Inferior parietal cortex (tissue), 1 donor: ENCODE measurements at regions not wholly inside any gene's neighbourhood (a gene's known extent, or its start where the extent isn't known, plus 50 kb on each side); places are given as distances from the start of the nearest gene placed in this dataset.

ENCODE experiments used
- DNase-seq: peaks from one replicate; pipeline ENCODE4 v3.0.0-alpha.2; 2016; ENCODE audit errors: extremely low spot score

DNA sequence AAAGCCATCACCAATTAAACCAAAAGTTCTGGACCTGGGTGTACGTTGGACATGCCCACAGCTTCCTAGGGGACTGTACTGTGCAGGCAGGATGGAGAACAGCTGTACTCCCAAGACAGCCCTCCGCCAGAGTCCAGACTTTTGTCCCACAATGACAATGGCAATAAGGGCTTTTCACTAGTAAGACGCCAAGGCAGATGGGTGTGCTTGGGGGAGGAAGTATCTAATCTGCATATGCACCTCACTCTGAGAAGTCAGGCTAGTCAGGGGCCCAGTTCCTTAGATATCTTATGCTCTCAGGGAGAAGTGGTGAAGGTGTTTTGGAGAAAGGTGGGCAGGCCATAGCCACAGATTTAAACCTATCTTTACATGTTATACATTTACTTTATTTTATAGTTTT, 85.1 kb upstream of the USP47 start:
- DNase-seq = no peak

DNA sequence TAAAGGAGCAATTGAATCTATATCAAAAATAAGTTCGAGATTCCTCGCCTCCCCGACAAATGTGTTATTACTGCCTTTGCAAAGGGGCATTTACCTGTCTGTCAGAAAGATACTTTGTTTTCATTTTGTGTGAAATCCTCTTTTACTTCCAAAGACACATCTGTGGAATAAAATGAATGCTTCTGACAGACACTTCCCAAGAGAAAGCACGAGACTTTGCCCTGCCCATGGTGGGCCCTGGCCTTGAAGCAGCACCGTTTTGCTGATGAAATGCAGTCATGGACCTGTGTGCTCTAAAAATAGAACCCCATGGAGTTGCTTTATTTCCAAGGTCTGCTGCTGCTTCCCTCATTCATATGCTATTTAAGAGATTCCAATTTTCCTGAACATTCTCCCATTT, 85.9 kb upstream of the USP47 start:
- no peak for DNase-seq

DNA sequence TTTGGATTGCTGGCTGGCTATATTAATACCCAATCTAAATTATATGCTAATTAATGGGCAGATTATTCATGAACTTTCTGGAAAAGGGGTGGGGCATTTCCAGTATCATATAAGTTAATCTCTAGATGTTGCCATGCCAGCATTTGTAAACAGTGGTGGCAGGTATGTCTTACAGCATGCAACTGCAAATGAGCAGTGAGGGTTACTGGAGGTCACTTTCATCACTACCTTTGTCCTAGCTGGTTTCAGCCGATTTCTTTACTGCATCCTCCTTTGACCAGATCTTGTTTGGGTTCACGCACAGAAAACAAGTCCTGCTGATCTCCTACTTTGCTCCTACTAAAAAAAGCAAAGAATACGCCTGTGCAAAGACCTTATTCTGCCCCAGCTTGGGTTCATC, 89.1 kb upstream of the USP47 start:
- no peak for DNase-seq

DNA sequence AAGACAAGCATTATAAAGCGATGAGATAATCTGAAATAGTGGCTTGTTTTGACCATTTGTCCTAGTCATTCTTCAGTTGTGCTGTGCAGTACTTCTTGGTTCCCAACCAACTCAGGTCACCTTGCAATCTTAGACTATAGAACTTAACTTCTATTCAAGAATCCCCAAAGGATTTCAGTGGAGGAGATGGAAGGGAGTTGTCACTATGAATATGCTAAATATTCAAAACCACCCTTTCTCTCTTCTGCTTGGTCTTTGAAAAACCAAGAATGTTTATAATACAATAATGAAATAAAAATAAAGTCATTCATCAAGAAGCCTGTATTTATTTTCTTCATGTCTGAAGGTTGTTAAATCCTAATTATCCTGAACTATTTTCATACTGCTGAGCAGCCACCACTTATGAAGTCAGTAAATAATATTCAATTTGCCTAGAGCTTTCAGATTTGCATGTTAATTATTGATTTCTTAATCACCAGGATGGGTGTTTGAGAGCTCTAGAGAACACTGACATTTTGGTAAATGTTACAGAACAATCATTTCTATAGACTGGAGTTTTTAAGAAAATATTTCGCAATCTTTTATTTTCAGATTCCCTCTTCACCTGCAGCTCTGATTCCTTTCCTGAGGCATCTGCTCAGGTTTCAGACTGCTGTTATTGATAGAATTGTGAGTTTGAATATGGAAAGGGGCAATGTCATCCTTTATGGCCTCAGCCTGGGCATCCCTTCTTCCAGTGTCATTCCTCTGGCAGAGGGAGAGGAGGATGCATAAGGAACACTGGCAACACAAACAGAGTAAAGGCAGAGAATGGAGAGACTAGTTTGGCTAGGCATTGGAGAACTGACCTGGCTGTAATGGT, 91.5 kb upstream of the USP47 start:
- no peak for DNase-seq

DNA sequence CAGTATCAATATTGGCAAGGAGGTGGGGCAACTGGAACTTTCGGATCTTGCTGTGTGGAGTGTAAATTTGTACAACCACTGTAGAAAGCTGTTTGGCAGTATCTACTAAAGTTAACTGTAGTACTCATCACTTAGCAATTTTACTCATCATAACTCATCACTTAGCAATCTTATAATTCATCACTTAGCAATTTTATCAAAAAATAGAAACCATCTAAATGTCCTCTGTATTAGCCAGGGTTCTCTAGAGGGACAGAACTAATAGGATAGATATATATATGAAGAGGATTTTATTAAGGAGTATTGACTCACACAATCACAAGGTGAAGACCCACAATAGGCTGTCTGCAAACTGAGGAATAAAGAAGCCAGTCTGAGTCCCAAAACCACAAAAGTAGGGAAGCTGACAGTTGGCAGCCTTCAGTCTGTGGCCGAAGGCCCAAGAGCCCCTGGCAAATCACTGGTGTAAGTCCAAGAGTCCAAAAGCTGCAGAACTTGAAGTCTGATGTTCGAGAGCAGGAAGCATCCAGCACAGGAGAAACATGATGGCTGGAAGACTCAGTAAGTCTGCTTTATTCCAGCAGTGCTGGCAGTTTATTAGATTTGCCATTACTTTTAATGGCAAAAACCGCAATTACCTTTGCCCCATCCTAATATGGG, 92.9 kb upstream of the USP47 start:
- no peak for DNase-seq

DNA sequence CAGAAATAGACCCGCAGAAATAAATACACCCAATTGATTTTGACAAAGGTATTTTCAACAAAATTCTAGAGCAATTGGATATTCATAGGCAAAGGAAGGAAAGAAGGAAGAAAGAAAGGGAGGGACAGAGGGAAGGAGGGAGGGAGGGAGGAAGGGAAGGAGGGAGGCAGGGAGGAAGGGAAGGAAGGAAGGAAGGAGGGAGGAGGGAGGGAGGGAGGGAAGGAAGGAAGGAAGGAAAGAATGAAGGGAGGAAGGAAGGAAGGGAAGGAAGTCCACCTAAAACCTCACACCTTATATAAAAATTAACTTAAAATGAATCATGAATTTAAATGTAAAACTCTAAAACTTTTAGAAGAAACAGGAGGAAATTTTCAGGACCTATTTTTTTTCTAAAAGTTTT, 94.2 kb upstream of the USP47 start:
- no peak for DNase-seq

DNA sequence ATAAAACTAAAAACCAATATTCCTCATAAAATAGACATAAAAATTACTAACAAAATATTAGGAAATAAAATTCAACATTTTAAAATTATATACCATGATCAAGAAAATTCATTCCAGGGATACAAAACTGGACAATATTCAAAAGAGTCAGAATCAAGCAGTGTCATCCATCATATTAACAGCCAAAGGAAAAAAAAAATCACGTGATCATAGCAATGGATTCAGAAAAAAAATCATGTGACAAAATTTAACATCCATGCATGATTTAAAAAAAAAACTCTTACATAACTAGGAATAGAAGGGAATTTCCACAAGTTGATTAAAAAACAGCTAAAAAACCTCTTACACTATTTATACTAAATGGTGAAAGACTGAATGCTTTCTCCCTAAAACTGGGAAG, 95.3 kb upstream of the USP47 start:
- no peak for DNase-seq

DNA sequence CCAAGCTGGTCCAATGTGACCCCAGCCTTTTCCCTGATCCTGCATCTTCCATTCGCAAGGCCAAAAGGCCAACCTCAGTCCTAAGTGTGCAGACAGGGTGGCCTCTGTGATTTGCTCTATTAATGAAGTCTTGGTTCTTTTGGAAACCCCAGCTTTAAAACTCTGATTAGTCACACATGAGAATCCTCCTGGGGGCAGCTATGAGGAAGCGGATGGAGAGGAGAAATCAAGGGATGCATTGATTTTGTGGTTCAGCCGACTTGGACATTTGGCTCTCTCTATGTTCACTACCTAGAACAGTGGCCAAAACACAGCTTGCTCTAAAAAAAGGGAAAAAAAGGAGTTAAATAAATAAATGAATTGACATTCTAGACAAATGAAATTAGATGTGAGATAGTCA, 98.6 kb upstream of the USP47 start:
- no peak for DNase-seq

DNA sequence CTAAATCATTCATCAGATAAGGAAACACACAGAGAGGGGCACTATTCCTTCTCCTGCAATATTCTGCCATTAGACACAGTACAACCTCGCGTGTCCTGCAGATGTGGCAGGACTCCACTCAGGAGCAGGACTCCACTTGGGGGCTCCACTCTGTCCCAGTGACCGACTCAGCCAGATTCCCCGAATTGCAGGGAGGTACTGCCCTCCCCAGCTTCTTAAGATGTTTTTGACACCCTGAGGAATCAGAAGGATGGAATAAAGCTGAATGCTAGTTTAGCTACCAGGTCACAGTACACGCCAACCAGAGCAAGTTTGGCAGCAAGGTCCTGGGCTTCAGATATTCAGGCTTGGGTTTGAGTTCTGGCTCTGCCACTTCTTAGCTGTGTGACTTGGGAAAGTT, 99.3 kb upstream of the USP47 start:
- no peak for DNase-seq

DNA sequence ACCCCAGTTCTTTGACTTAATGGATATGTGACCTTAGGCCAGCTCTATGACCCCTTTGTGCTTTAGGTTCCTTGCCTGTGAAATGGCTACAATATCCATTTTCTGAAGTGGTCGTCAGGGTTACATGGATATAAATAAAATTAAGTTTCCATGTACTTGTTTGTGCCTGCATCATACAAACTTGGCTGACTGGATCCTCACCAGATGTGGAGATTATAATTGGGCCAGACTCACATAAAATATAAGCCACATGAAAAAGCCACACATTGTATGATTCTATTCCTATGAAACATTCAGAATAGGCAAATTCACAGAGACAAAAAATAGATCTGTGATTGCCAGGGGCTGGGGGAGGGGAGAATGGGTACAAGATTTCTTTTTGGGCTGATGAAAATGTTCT, 100.9 kb upstream of the USP47 start:
- DNase-seq = no peak

DNA sequence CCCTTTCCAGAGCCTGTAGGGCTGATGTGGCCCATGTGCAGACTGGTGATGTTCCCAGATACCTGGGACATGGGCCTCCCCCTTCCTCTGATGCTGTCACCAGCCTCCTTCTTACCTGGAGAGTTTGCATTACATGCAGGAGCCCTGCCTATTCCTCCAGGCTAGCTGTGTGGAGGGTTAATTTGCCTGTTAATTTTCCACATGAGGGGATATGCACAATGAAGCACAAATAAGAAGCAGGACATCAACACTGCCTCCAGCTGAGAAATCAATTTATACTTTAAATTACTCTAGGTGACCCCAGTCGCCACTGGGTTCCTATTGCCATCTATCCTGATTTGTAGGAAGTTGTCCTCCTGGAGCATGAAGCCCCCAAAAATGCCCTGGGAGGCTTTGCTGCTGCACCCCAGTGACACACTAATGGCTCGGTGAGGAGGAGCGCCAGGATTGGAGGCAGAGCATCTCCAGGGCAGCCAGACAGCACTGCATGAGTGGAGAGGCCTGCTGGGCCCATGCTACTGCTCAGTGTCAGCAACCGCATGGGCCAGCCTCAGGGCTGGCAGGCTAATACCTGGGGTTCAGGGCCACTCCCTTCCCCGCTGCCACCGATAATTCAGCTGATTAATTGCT, 101.6 kb upstream of the USP47 start:
- DNase-seq = no peak

DNA sequence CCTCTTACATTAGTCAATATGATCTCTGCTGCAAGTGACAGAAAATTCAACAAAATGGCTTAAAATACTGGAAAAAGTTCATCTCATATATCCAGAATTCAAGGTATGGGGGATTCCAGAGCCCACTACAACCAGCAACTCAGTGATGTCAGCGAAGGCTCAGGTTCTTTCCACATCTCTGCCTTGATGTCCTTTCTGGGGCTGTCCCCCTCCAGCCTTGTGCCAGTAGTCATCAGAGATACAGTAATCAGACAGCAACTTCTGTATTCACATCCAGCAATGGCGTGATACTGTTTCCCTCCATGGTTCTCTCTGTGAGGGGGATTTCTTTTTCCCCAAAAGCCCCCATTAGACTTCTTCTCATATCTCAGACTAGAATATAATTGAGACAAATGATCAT, 103.4 kb upstream of the USP47 start:
- DNase-seq = no peak

DNA sequence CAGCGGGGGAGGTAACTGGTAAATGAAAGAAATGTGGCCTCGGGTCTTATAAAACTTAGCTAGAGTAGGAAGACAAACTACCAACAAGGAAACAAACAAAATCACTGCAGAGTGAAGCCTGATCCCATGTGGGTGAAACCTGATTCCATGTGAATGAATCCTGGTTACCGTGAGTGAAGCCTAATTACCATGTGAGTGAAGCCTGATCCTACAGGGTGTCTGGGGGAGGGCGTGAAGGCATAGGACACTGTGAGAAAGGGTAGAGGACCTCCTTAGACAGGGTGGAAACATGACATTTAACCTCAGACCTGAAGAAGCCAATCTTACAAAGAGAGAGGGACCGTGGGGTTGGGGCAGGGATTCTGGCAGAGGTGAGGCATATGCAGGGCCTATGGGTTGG, 106.2 kb upstream of the USP47 start:
- no peak for DNase-seq

DNA sequence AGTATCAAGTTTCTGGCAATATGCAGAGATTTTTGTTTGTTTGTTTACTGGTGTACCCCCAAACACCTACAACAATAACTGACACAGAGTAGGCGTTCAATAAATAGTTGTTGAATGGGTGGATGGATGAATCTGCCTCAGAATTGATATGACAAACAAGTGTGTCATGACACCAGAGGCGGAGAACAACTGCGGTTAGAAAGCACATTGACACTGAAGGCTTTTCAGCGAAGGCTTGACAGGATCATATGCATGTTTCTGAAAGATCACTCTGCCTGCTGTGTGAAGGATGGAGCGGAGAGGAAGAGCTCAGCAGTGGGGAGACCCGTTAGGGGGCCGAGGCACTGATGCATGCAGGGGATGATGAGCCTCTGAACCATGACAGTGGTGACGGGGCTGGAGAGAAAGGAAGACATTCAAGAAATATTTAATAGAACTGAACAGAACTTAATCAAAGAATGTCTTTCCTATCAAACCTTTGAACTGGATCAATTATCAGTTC, 108.5 kb upstream of the USP47 start:
- no peak for DNase-seq

DNA sequence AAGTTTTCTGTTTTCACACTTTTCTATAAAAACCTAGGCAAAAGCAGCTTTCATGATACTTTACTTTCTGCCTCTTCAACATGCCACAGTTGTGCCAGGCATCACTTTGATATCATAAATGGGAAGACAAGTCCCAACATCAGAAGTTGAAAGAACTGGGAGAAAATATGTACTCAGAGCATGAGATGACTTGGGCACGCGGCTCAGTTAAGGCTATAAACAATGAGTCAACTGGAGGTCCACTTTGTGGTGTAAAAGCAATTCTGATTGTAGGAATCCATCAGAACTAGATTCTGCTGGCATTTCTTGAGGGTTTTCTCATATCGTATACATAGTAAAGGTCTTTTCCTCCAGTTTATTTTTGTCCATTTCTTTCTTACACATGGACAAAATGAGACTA, 109.7 kb upstream of the USP47 start:
- DNase-seq = no peak

DNA sequence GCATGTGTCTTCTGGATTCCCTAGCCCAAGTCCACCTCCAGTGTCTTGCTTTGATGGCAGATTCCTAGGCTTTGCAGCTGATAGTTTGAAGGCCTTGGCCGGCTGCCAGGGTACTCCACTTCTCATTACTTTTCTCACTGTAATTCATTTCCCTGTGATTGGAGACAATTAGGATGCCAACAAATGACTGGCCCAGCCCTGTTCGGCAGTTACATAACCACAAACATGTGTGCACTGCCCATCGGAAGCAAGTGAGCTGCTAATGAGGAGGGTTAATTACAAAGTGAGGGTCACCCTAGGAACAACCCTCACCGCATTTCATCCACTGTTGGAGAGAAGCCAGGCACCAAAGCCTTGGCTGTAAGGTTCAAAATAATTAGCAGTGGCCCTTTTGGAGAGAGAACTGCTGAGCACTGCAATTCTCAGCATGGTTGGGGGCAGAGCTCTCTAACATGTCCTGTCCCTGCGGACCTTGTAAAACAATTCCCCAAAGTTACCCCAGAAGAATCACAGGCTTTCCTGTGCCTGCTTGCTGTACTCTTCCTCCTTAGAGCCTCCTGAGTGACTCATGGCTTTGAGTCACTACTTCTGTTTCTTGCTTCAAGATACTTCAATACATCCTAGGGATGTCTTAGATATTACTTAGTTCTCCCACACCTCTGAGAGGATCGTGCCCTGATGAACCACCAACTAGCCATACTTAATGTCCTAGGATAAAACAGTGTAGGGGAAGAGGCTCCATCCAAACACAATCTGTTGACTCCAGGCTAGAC, 109.7 kb upstream of the GALNT18 start:
- peak; percentile 13 for DNase-seq

DNA sequence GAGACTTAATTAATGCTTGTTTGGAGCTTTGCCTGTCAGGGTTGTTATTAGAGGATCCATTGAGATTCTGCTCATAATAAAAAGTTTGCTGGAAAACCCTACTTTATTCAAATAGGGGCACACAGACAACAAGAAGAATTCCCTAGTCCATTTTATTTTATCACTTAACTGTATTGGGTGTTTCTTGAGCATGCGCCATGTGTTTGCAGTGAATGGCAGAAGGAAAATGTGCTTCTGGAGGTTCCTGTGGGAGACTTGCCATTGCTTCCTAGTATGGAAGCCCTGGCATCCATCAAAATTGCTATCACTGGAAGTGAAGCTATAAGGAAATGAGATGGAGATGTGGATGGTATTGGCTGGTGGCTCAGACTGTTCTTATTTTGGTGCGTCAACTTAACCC, 106.6 kb upstream of the GALNT18 start:
- DNase-seq = no peak

DNA sequence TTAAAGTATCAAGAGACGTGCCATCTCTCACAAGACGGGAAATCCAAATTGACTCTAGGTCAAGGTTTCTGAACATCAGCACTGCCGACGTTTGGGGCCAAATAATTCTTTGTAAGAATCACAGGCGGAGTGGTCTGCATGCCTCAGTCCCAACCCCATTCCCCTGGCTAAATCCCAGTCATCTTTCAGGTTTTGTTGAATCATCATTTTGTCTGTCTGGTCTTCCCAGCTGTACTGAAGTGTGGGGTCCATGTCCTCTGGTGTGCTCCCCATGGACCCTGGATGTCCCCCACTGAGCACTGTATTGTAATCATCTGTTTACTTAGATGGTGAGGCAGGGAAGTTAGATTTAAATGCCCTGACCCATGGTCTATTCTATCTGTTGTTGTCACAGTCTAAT, 103.6 kb upstream of the GALNT18 start:
- DNase-seq = no peak

DNA sequence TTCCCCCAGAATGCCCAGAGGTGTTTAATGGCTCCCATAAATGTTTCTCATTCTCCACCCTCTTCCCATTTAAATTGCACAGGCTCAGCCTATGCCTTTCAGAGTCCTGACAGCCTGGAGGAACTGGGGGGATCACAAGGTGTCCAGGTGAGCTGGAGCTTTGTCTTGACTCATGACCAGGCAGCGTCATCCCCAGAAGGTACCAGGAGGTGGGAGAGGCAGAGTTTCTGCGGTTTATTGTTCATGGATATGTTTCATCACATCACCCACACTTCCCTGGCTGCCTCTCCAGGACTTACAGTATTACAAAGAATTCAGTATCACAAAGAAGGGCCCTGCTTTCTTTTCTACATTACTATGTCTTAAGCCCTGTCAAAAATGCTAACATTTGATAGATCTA, 103.2 kb upstream of the GALNT18 start:
- DNase-seq = no peak

DNA sequence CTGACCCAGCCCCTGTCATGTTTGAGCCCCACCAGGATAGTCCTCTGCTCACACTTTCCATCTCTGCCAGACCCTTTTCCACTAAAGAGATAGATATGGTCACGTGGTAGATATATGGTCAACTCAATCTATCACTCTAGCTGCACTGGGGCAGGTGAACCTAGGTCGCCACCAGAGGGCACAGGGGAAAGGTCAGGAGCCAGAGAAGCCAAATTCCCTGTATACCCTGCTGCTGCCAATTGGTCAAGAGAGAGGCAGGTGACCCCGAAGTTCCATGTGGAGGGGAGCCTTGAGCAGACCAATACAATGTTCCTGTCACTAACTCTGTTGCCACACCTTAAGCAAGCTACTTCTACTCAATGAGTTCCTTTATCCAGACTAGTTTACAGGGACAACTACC, 101.1 kb upstream of the GALNT18 start:
- no peak for DNase-seq

DNA sequence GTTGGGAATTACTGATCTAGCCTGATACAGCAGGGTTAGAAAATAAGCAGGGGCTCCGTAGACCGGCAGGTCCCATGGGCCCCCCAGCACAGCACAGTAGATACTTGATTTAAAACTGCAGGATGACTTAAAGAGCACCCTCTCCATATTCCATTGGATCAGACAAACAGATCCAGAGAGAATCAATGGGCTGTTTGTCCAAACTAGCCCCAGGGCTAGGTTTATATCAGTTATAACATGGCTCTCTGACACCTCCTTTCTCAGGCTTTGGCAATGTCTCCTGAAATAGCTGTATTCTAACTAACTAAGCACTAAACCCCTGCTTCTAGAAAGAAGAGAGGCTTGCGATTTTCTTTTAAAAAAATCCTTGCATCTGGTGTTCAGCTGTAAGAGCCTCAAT, 100.4 kb upstream of the GALNT18 start:
- DNase-seq = no peak

DNA sequence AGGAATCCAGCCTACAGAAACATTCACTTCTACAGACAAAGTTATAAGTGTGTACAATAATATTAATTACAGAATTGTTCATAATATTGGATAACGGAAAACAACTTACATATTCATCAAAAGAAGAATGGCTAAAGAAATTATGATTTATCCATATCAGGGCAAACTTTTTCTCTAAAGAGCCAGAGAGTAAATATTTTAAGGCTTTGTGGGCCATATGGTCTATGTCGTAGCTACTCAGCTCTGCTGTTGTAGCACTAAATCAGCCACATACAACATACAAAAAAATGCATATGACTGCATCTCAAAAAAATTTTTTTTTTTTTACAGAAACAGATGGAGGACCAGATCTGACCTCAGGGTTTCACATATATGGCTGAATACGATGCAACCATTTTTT, 96.7 kb upstream of the GALNT18 start:
- no peak for DNase-seq
